OCI-LY3 (cell line): ENCODE measurements at regions not wholly inside any gene's neighbourhood (a gene's known extent, or its start where the extent isn't known, plus 50 kb on each side); places are given as distances from the start of the nearest gene placed in this dataset.

Experiments
- H2AFZ ChIP-seq: fragments of 200-600, 300-600 bp; shearing (Covaris generic); 2 replicates; pipeline ENCODE4 v1.6.0; 2014; ENCODE audit warnings: antibody characterized with exemption, low read depth, low read length
- H3K27ac ChIP-seq: fragments of 200-600, 300-600 bp; sonication (generic); 2 replicates; pipeline ENCODE4 v1.5.1; 2014; ENCODE audit warnings: mild to moderate bottlenecking, low read length, moderate library complexity, mixed read lengths
- H3K27me3 ChIP-seq: fragments of 200-600, 300-600 bp; sonication (generic); 2 replicates; pipeline ENCODE4 v1.6.1; 2014; ENCODE audit warnings: low read depth, low read length, mixed read lengths
- H3K36me3 ChIP-seq: fragments of 200-600, 300-600 bp; sonication (generic); replicated peaks from 2 replicates; pipeline ENCODE3; 2014; ENCODE audit warnings: low read depth, low read length, mixed read lengths
- H3K4me1 ChIP-seq: fragments of 300-600, 200-600 bp; sonication (generic); 2 replicates; pipeline ENCODE4 v1.6.1; 2014; ENCODE audit warnings: low read length, mixed read lengths
- H3K4me2 ChIP-seq: fragments of 200-600, 300-600 bp; sonication (generic); 2 replicates; pipeline ENCODE4 v1.6.1; 2014; ENCODE audit warnings: low read length, mixed read lengths
- H3K4me3 ChIP-seq: fragments of 300-600, 200-600 bp; sonication (generic); 2 replicates; pipeline ENCODE4 v1.5.1; 2014; ENCODE audit warnings: antibody characterized with exemption, mild to moderate bottlenecking, low read length, moderate library complexity
- H3K79me2 ChIP-seq: fragments of 300-600, 200-600 bp; shearing (Covaris generic); 2 replicates; pipeline ENCODE4 v1.6.1; 2014; ENCODE audit warnings: mild to moderate bottlenecking, low read length, mixed read lengths
- H3K9ac ChIP-seq: fragments of 300-600, 200-600 bp; shearing (Covaris generic); 2 replicates; pipeline ENCODE4 v1.6.0; 2014; ENCODE audit warnings: mild to moderate bottlenecking, low read length, moderate library complexity
- H3K9me3 ChIP-seq: fragments of 200-600, 300-600 bp; shearing (Covaris generic); 2 replicates; pipeline ENCODE4 v1.6.1; 2014; ENCODE audit warnings: low read length, mixed read lengths; ENCODE audit not compliant: insufficient read depth
- H4K20me1 ChIP-seq: fragments of 200-600, 300-600 bp; sonication (generic); 2 replicates; pipeline ENCODE4 v1.6.1; 2016; ENCODE audit warnings: low read length, mixed read lengths; ENCODE audit not compliant: insufficient read depth
- CTCF ChIP-seq: fragments of 200-600, 300-600 bp; sonication (generic); IDR thresholded peaks from 2 replicates; pipeline ENCODE4 v1.5.1; 2014; ENCODE audit warnings: antibody characterized with exemption, low read length, low read depth
- EZH2phosphoT487 ChIP-seq: fragments of 200-600 bp; shearing (Covaris generic); IDR thresholded peaks from 2 replicates; pipeline ENCODE4 v1.6.1; 2018; ENCODE audit warnings: antibody characterized with exemption, mixed run types, low read depth

GRCh38 chr3:55296030-55296429 is 191.1 kb downstream of the WNT5A start:
- TF ChIP-seq EZH2phosphoT487 (no peak), CTCF (no peak)

GRCh38 chr3:55294557-55294956 is 192.5 kb downstream of the WNT5A start:
- TF ChIP-seq EZH2phosphoT487: no peak
- no peak for TF ChIP-seq CTCF
- Histone ChIP-seq H3K4me1 (no peaks in the 10 kb centered on the region), H3K27ac (no peak overlapping the region), H3K36me3 (no peaks in the 10 kb centered on the region), H3K4me3 (no peak overlapping the region), H3K79me2 (no peaks in the 10 kb centered on the region), H2AFZ (no peak overlapping the region), H3K4me2 (no peak overlapping the region), H3K9me3 (no peaks in the 10 kb centered on the region), H3K27me3 (0 out of 2 replicates have a peak, but pooled peaks cover 4% of the 10 kb centered on the region), H4K20me1 (no peaks in the 10 kb centered on the region), H3K9ac (no peak overlapping the region)

More at GRCh38 chr3:55296030-55296429, 191.1 kb downstream of the WNT5A start:
- 0 out of 2 replicates have a peak, but pooled peaks cover 4% of the 10 kb centered on the region for H3K27me3 ChIP-seq
- H4K20me1 ChIP-seq: no peaks in the 10 kb centered on the region
- H2AFZ ChIP-seq: no peak overlapping the region
- no peaks in the 10 kb centered on the region for H3K9me3 ChIP-seq
- no peak overlapping the region for H3K9ac ChIP-seq
- no peak overlapping the region for H3K27ac ChIP-seq
- no peaks in the 10 kb centered on the region for H3K4me1 ChIP-seq
- no peaks in the 10 kb centered on the region for H3K79me2 ChIP-seq
- H3K36me3 ChIP-seq: no peaks in the 10 kb centered on the region
- H3K4me3 ChIP-seq: no peak overlapping the region
- no peak overlapping the region for H3K4me2 ChIP-seq

- TF ChIP-seq CTCF: no peak
- no peak for TF ChIP-seq EZH2phosphoT487
- Histone ChIP-seq H3K4me3 (no peak overlapping the region), H3K36me3 (no peaks in the 10 kb centered on the region), H3K4me1 (no peaks in the 10 kb centered on the region), H3K9me3 (no peaks in the 10 kb centered on the region), H3K27me3 (0 out of 2 replicates have a peak, but pooled peaks cover 4% of the 10 kb centered on the region), H3K79me2 (no peaks in the 10 kb centered on the region), H2AFZ (no peak overlapping the region), H4K20me1 (no peaks in the 10 kb centered on the region), H3K27ac (no peak overlapping the region), H3K9ac (no peak overlapping the region), H3K4me2 (no peak overlapping the region)
These were observed 194.7 kb downstream of the WNT5A start for GRCh38 chr3:55292360-55292759.

GRCh38 chr3:55288657-55289056 is 198.4 kb downstream of the WNT5A start:
- H3K4me1 ChIP-seq: no peaks in the 10 kb centered on the region
- TF ChIP-seq EZH2phosphoT487 (no peak), CTCF (no peak)
- no peaks in the 10 kb centered on the region for H3K9me3 ChIP-seq
- H3K27me3 ChIP-seq: no peaks in the 10 kb centered on the region
- no peaks in the 10 kb centered on the region for H3K36me3 ChIP-seq
- no peaks in the 10 kb centered on the region for H3K79me2 ChIP-seq
- no peak overlapping the region for H3K4me2 ChIP-seq
- H3K9ac ChIP-seq: no peak overlapping the region
- H3K4me3 ChIP-seq: no peak overlapping the region
- no peaks in the 10 kb centered on the region for H4K20me1 ChIP-seq
- no peak overlapping the region for H2AFZ ChIP-seq
- H3K27ac ChIP-seq: no peak overlapping the region
